ENCODE measurements at regions not wholly inside any gene's neighbourhood (a gene's known extent, or its start where the extent isn't known, plus 50 kb on each side); places are given as distances from the start of the nearest gene placed in this dataset.
"Not testable (repeated sequence)": the region's sequence is repeated elsewhere in the genome, so short reads cannot be mapped to it uniquely, and the experiment has no call there.

- not testable (repeated sequence) for DNase-seq (ENCODE audit: low read depth)
Measured at GRCh38 chr14:35947983-35948382, 121.8 kb downstream of the BRMS1L start.

GRCh38 chr14:35944847-35945246, 118.7 kb downstream of the BRMS1L start:
- DNase-seq (ENCODE audit: low read depth), result peak; percentile 46

- DNase-seq (ENCODE audit: low read depth), result no peak
Measured at GRCh38 chr14:35940291-35940690, 114.2 kb downstream of the BRMS1L start.

GRCh38 chr14:35938770-35939169, 112.6 kb downstream of the BRMS1L start:
- DNase-seq (ENCODE audit: low read depth), result no peak

- DNase-seq (ENCODE audit: low read depth), result no peak
Measured at GRCh38 chr14:35934499-35934898, 108.4 kb downstream of the BRMS1L start.

- no peak for DNase-seq (ENCODE audit: low read depth)
Measured at GRCh38 chr14:35932659-35933159, 106.6 kb downstream of the BRMS1L start.

GRCh38 chr14:35932136-35932535, 106.0 kb downstream of the BRMS1L start:
- DNase-seq (ENCODE audit: low read depth), result no peak

GRCh38 chr14:35931346-35931745, 105.2 kb downstream of the BRMS1L start:
- no peak for DNase-seq (ENCODE audit: low read depth)

GRCh38 chr14:35929186-35929585, 103.0 kb downstream of the BRMS1L start:
- DNase-seq (ENCODE audit: low read depth), result no peak

GRCh38 chr14:35927727-35928126, 101.6 kb downstream of the BRMS1L start:
- peak; percentile 46 for DNase-seq (ENCODE audit: low read depth)

- DNase-seq (ENCODE audit: low read depth), result no peak
Measured at GRCh38 chr14:35925319-35925718, 99.2 kb downstream of the BRMS1L start.

- DNase-seq (ENCODE audit: low read depth), result not testable (repeated sequence)
Measured at GRCh38 chr14:35922590-35922989, 96.5 kb downstream of the BRMS1L start.

- DNase-seq (ENCODE audit: low read depth), result no peak
Measured at GRCh38 chr14:35921745-35922144, 95.6 kb downstream of the BRMS1L start.

Data from HT1080 (cell line).